DND-41 (cell line): ENCODE measurements at regions not wholly inside any gene's neighbourhood (a gene's known extent, or its start where the extent isn't known, plus 50 kb on each side); places are given as distances from the start of the nearest gene placed in this dataset.

ENCODE experiments used
- ATAC-seq: fragments of 200-7000 bp; cut with Tn5 transposase; 3 replicates; pipeline ENCODE4 v1.9.1; 2021; ENCODE audit warnings: low read depth; ENCODE audit not compliant: insufficient read depth
- DNase-seq: peaks from one replicate; pipeline ENCODE4 v3.0.0-alpha.2; 2020
- H2AFZ ChIP-seq: 2 replicates; pipeline ENCODE4 v1.6.0; 2012; ENCODE audit warnings: low read depth, low read length
- H3K27ac ChIP-seq: 2 replicates; pipeline ENCODE4 v1.5.1; 2012; ENCODE audit warnings: low read length, inconsistent platforms
- H3K27me3 ChIP-seq: fragments of 200-600 bp; sonication (generic); 2 replicates; pipeline ENCODE4 v1.6.0; 2012; ENCODE audit warnings: low read length, mild to moderate bottlenecking, inconsistent platforms; ENCODE audit not compliant: insufficient read depth, poor library complexity
- H3K36me3 ChIP-seq: 2 replicates; pipeline ENCODE4 v1.5.1; 2012; ENCODE audit warnings: low read length, inconsistent platforms; ENCODE audit not compliant: insufficient read depth
- H3K4me1 ChIP-seq: 2 replicates; pipeline ENCODE4 v1.5.1; 2012; ENCODE audit warnings: mild to moderate bottlenecking, low read length; ENCODE audit not compliant: insufficient read depth
- H3K4me2 ChIP-seq: 2 replicates; pipeline ENCODE4 v1.6.0; 2012; ENCODE audit warnings: mild to moderate bottlenecking, moderate library complexity, low read length, inconsistent platforms; ENCODE audit not compliant: insufficient read depth
- H3K4me3 ChIP-seq, 2 experiments: fragments of 200-600 bp in 1 of 2; shearing (Covaris generic) in 1 of 2; 2 replicates each; pipeline ENCODE4 v1.5.1; 2012 to 2016; ENCODE audit warnings: inconsistent platforms in 2 of 2, low read length in 2 of 2, mild to moderate bottlenecking in 2 of 2, low read depth in 1 of 2, moderate library complexity in 1 of 2
- H3K79me2 ChIP-seq: 2 replicates; pipeline ENCODE4 v1.6.0; 2012; ENCODE audit warnings: low read length, inconsistent platforms; ENCODE audit not compliant: insufficient read depth
- H3K9ac ChIP-seq: 2 replicates; pipeline ENCODE4 v1.6.0; 2012; ENCODE audit warnings: low read depth, mild to moderate bottlenecking, inconsistent platforms, low read length, moderate library complexity
- H3K9me3 ChIP-seq: 2 replicates; pipeline ENCODE4 v1.5.1; 2012; ENCODE audit warnings: low read length, moderate library complexity, mild to moderate bottlenecking, inconsistent platforms; ENCODE audit not compliant: insufficient read depth, severe bottlenecking
- H4K20me1 ChIP-seq: 2 replicates; pipeline ENCODE4 v1.6.0; 2012; ENCODE audit warnings: low read length; ENCODE audit not compliant: insufficient read depth
- EZH2 ChIP-seq: IDR thresholded peaks from 3 replicates; pipeline ENCODE4 v1.6.1; 2012; ENCODE audit warnings: borderline replicate concordance, low read depth, mild to moderate bottlenecking, moderate library complexity, low read length, inconsistent platforms; ENCODE audit not compliant: severe bottlenecking
- TF ChIP-seq, protein P1 (sequence below): IDR thresholded peaks from 2 replicates; pipeline ENCODE4 v1.5.1; 2012; ENCODE audit warnings: borderline replicate concordance, low read length, moderate library complexity, mild to moderate bottlenecking; ENCODE audit not compliant: poor library complexity, severe bottlenecking; ENCODE audit errors: extremely low read depth

DNA sequence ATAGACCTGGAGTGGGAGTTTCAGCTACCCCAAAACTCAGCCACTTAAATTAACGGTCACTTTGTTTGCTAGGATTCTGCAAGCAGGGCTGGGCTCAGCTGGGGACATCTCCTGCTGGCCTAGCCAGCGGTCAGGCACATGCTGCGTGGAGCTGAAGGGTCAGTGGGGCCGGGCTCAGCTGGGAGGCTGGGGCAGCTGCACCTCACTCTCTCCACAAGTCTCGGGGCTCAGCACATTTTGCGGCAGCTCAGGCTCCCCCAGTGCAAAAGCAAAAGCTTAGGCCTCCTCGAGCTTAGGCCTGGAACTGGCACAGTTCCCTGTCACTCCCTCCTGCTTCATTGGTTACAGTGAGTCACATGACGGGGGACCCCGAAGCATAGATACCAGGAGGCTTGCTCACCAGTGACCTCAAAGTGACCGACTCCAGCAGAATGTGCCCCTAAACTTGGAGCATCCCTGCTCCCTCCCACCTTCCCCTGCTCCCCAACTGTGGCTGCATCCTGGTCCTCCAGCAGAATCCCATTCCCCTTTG lies 80.6 kb upstream of the CST7 start:
- H3K27me3 ChIP-seq: no peaks in the 10 kb centered on the region
- peaks cover 11% of the 10 kb centered on the region for H3K4me1 ChIP-seq
- DNase-seq: no peak
- H3K4me2 ChIP-seq: no peak overlapping the region
- H4K20me1 ChIP-seq: no peaks in the 10 kb centered on the region; the same call in 1 of the 2 replicates
- H3K27ac ChIP-seq: no peak overlapping the region
- peaks cover 26% of the 10 kb centered on the region for H3K9me3 ChIP-seq
- no peak for ATAC-seq
- H3K9ac ChIP-seq: no peak overlapping the region
- TF ChIP-seq, protein P1, sequence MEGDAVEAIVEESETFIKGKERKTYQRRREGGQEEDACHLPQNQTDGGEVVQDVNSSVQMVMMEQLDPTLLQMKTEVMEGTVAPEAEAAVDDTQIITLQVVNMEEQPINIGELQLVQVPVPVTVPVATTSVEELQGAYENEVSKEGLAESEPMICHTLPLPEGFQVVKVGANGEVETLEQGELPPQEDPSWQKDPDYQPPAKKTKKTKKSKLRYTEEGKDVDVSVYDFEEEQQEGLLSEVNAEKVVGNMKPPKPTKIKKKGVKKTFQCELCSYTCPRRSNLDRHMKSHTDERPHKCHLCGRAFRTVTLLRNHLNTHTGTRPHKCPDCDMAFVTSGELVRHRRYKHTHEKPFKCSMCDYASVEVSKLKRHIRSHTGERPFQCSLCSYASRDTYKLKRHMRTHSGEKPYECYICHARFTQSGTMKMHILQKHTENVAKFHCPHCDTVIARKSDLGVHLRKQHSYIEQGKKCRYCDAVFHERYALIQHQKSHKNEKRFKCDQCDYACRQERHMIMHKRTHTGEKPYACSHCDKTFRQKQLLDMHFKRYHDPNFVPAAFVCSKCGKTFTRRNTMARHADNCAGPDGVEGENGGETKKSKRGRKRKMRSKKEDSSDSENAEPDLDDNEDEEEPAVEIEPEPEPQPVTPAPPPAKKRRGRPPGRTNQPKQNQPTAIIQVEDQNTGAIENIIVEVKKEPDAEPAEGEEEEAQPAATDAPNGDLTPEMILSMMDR: no peak
- no peak for TF ChIP-seq EZH2
- no peaks in the 10 kb centered on the region for H3K79me2 ChIP-seq
- H2AFZ ChIP-seq: no peak overlapping the region
- H3K4me3 ChIP-seq: no peak overlapping the region
- no peaks in the 10 kb centered on the region for H3K36me3 ChIP-seq

DNA sequence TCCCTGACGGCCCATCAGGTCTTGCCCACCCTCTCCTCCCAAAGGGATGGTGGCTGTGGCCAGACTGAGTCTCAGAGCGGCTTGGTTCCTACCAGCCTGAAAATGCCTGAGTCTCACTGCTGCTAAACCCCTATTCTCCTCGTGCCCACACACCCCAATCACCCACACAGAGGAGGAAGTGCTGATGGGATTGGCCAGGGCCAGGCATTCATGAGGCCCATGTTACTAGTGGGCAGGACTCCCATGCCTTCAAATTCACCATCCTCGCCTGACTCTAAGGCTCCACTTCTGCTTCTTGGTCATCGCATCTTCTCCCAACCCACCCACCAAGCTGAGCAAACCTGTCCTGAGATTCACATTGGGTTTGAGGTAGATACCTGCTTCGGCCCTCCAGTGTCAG lies 80.1 kb upstream of the CST7 start:
- DNase-seq (no peak), ATAC-seq (no peak)
- Histone ChIP-seq H3K36me3 (no peaks in the 10 kb centered on the region), H3K4me3 (no peak overlapping the region), H3K9me3 (peaks cover 24% of the 10 kb centered on the region), H3K27me3 (no peaks in the 10 kb centered on the region), H2AFZ (no peak overlapping the region), H3K79me2 (no peaks in the 10 kb centered on the region), H3K9ac (no peak overlapping the region), H3K27ac (no peak overlapping the region), H4K20me1 (no peaks in the 10 kb centered on the region; the same call in 1 of the 2 replicates), H3K4me1 (peaks cover 11% of the 10 kb centered on the region), H3K4me2 (no peak overlapping the region)
- TF ChIP-seq, protein P1: no peak
- TF ChIP-seq EZH2: no peak

DNA sequence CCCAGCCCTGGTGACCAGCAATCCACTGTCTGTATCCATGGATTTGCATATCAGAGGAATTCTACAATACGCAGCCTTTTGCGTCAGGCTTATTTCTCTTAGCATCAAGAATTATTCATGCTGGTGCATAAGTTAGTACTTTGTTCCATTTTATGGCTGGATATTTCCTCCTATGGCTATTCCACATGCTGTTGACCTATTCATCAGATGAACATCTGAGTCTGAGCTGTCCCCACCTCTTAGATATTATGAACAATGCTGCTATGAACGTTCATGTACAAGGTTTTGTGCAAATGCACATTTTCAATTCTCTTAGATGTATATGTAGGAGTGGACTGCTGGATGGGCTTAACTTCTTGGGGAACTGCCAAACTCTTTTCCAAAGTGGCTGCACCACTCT lies 79.0 kb upstream of the CST7 start:
- DNase-seq (no peak), ATAC-seq (no peak)
- Histone ChIP-seq H3K36me3 (no peaks in the 10 kb centered on the region), H4K20me1 (no peaks in the 10 kb centered on the region; the same call in 1 of the 2 replicates), H3K4me3 (no peak overlapping the region), H3K27ac (no peak overlapping the region), H3K4me2 (no peak overlapping the region), H2AFZ (no peak overlapping the region), H3K27me3 (no peaks in the 10 kb centered on the region), H3K9me3 (peaks cover 13% of the 10 kb centered on the region), H3K4me1 (peaks cover 11% of the 10 kb centered on the region), H3K79me2 (no peaks in the 10 kb centered on the region), H3K9ac (no peak overlapping the region)
- TF ChIP-seq, protein P1: no peak
- TF ChIP-seq EZH2: no peak
